Right cardiac atrium (tissue), 5 donors: ENCODE measurements at regions not wholly inside any gene's neighbourhood (a gene's known extent, or its start where the extent isn't known, plus 50 kb on each side); places are given as distances from the start of the nearest gene placed in this dataset.
"Not testable (repeated sequence)": the region's sequence is repeated elsewhere in the genome, so short reads cannot be mapped to it uniquely, and the experiment has no call there.

Experiments used
- ATAC-seq, 2 donors: fragments of 200-7000 bp; cut with Tn5 transposase; one replicate each; pipeline versions ENCODE4 v1.8.0 to v1.9.1; 2020; ENCODE audit warnings: moderate library complexity in 2 of 2, mild to moderate bottlenecking in 1 of 2
- DNase-seq, 3 donors: peaks; one replicate each; pipeline ENCODE4 v3.0.0-alpha.2; 2020
- H3K27ac ChIP-seq: one replicate; pipeline ENCODE4 v1.5.1; 2013; ENCODE audit warnings: mild to moderate bottlenecking, low read length, control low read depth, moderate library complexity
- H3K27me3 ChIP-seq: one replicate; pipeline ENCODE4 v1.6.1; 2013; ENCODE audit not compliant: control insufficient read depth, insufficient read depth
- H3K4me1 ChIP-seq: one replicate; pipeline ENCODE4 v1.6.1; 2013; ENCODE audit warnings: low read length; ENCODE audit not compliant: control insufficient read depth, insufficient read depth
- H3K4me3 ChIP-seq: one replicate; pipeline ENCODE4 v1.5.1; 2013; ENCODE audit warnings: low read length, control low read depth
- H3K9me3 ChIP-seq: one replicate; pipeline ENCODE4 v1.6.1; 2013; ENCODE audit warnings: low read length; ENCODE audit not compliant: control insufficient read depth
- WGBS: extraction: QIAGEN DNeasy Blood & Tissue Kit; methylation state at CpG from one replicate; pipeline ENCODE4 v1.1.7; 2013; 5-methylcytosine and 5-hydroxymethylcytosine counted together
- intact Hi-C, 4 donors: fragments of 100-400 bp; cut with DNase I; formaldehyde crosslinking; loops; one replicate each; pipeline versions ENCODE4 v1.11.0 to v1.14.0; 2022 to 2023
- donor health status: healthy with polysubstance abuse.
- donor health status: DM: no; HTN: yes; CAD: no.
- donor health status: DM: no; HTN: no; CAD: no.
- donor health status: DM: no; HTN: yes; CAD: no; lungs with severe emphysema.
- donor health status: DM: yes; HTN: yes; CAD: no.

DNA sequence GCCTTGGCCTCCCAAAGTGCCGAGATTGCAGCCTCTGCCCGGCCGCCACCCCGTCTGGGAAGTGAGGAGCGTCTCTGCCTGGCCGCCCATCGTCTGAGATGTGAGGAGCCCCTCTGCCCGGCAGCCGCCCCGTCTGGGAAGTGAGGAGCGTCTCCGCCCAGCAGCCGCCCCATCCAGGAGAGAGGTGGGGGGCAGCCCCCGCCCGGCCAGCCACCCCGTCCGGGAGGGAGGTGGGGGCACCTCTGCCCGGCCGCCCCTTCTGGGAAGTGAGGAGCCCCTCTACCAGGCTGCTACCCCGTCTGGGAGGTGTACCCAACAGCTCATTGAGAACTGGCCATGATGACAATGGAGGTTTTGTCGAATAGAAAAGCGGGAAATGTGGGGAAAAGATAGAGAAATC is 1530.9 kb downstream of the REEP3 start:
- not testable (repeated sequence) for H3K4me3 ChIP-seq, ATAC-seq
- 88% methylated on average over 18 of the region's 22 CpGs for WGBS

DNA sequence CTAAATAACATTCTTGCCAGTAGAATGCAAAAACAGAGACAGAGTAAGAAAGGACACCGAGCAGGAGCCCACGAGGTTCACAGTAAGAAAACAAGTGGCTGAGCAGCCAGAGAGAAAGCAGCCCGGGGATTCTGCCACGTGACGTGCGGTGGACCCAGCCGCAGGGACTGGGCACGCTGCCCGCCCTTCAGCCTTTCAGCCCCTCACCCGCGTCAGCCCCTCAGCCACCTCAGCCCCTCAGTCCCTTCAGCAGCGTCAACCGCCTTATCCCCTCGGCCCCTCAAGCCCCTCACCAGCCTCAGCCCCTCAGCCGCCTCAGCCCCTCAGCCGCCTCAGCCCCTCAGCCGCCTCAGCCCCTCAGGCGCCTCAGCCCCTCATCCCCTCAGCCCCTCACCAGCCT is 1532.2 kb downstream of the REEP3 start:
- H3K27ac ChIP-seq, intact Hi-C loops, H3K9me3 ChIP-seq, H3K4me3 ChIP-seq, H3K4me1 ChIP-seq, H3K27me3 ChIP-seq, ATAC-seq: not testable (repeated sequence)
- DNase-seq: peak in 1 of 3 donors; percentile 30
- WGBS: 88% methylated on average over 18 of the region's 18 CpGs

More for the DNA sequence above, 1530.9 kb downstream of the REEP3 start:
- H3K9me3 ChIP-seq, intact Hi-C loops, H3K27ac ChIP-seq, H3K4me1 ChIP-seq, H3K27me3 ChIP-seq: not testable (repeated sequence)
- DNase-seq: peak in 1 of 3 donors; percentile 31

DNA sequence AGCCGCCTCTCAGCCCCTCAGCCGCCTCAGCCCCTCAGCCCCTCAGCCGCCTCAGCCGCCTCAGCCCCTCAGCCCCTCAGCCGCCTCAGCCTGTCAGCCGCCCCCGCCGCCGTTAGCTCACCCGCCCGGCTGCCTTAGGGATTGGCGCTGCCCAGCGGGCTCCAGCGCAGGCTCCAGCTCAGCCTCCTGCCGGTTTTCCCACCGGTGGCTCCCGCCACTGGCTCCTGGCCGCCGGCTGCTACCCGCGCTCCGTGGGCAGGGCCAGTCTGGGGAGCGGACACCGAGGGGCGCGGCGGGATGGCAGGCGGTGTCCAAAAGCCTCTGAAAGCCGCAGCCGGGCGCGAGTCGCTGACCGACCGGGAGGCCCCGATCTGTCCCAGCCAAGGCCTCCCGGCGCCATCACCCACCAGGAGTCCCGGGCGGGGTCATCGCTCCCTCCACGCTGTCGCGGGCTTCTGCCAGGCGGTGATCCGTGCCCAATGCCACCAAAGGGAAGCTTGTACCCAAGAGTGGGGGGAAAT is 1532.7 kb downstream of the REEP3 start:
- H3K27me3 ChIP-seq, H3K9me3 ChIP-seq, intact Hi-C loops, H3K4me3 ChIP-seq, H3K4me1 ChIP-seq, H3K27ac ChIP-seq: not testable (repeated sequence)
- DNase-seq: peak in 2 of 3 donors; percentile 27 to 51
- peak in 1 of 2 donors; percentile 40 for ATAC-seq
- WGBS: 56% methylated on average over 46 of the region's 46 CpGs

DNA sequence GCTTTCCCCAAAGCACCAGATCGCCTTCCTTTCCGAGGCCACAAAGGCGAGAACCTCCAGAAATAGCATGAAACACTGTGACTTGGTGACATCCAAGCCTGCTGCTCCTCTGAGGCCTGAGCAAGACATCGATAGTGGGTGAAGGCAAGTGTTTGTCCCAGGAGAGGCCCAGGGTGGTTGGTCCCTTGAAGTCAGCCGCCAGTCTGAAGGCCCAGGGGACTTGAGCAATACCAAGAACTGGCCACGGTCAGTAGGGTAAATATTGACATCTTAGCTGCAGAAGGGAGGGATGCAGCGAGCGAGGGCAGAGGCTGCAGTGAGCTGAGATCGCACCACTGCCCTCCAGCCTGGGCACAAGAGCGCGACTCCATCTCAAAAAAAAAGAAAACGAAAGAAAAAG is 1533.5 kb downstream of the REEP3 start:
- H3K4me1 ChIP-seq, H3K27ac ChIP-seq, ATAC-seq, H3K9me3 ChIP-seq, H3K4me3 ChIP-seq, intact Hi-C loops, DNase-seq, H3K27me3 ChIP-seq: not testable (repeated sequence)
- 92% methylated on average over 12 of the region's 12 CpGs for WGBS

DNA sequence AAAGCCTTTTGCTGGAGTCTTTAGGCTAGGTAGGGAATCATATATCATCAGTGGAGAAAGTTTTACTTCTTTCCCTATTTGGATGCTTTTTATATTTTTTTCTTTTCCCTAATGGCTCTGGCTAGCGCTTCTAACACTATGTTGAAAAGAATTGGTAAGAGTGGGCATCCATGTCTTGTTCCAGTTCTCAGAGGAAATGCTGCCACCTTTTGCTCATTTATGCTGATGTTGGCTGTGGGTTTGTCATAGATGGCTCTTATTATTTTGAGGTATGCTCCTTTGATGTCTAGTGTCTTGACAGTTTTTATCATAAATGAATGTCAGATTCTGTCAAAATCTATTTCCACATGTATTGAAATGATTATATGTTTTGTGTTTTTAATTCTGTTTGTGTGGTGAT is 1544.1 kb downstream of the REEP3 start:
- Histone ChIP-seq H3K4me1 (no peaks in the 10 kb centered on the region), H3K4me3 (no peak overlapping the region), H3K9me3 (no peaks in the 10 kb centered on the region), H3K27me3 (no peaks in the 10 kb centered on the region), H3K27ac (no peak overlapping the region)
- intact Hi-C loops: no loop called here
- no peak for DNase-seq
- 84% methylated on average over 1 of the region's 1 CpG for WGBS
- ATAC-seq: no peak

DNA sequence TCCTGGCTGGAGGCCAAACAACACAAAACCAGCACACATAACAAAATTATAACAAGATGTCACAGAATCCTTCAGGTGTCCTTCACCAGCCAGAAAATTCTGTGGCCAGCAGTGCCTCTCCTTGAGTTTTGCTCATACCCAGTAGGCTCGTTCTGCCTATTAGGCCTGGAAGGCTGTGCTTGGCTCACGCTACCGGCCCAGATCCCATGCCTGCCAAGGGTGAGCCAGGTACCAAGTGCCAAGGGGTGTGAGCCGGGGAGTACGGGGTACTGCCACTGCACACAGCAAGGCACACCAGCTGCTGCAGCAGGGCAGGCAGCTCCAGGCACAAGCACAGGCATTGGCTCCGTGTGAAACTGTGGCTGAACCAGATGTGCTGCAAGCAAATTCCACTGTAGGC is 1562.0 kb downstream of the REEP3 start:
- H3K9me3 ChIP-seq: no peaks in the 10 kb centered on the region
- WGBS: 67% methylated on average over 6 of the region's 6 CpGs
- H3K27ac ChIP-seq: no peak overlapping the region
- H3K4me1 ChIP-seq: no peaks in the 10 kb centered on the region
- no peaks in the 10 kb centered on the region for H3K27me3 ChIP-seq
- no peak overlapping the region for H3K4me3 ChIP-seq
- DNase-seq: no peak
- intact Hi-C loops: no loop called here
- no peak for ATAC-seq

DNA sequence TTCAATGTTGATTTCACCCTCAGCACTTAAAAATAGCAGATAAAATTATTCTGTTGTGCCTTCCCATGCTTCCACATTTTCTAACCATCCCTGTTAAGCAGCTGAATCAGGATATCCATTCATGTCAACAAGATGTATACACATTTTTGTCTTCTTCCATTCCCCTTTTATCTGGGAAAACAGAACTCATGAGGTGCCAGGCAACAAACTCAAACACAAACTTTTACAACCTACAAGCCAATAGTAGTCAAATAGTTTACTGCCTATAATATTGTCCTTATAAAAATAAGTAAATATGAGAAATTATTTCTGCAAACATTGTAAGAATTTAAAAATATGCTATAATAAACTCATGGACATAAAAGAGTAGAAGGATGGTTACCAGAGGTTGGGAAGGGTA is 1569.8 kb downstream of the REEP3 start:
- intact Hi-C loops: no loop called here
- ATAC-seq: no peak
- Histone ChIP-seq H3K4me1 (no peaks in the 10 kb centered on the region), H3K27ac (no peak overlapping the region), H3K4me3 (no peak overlapping the region), H3K9me3 (no peaks in the 10 kb centered on the region), H3K27me3 (no peaks in the 10 kb centered on the region)
- no peak for DNase-seq

DNA sequence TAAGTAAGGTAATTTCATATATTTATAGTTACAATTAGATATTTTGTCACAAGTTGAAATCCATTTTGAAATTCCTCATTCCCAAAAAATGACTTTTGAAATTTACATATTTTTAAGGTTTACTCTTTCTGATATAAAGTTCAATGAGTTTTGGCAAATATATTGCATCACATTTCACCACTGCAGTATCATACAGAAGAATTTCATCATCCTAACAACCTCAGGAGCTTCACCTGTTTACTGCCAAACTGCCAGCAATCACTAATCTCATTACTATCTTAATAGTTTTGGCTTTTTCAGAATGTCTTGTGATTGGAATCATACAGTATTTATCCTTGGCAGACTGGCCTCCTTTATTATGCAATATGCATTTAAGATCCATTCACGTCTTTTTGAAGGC is 1578.9 kb downstream of the REEP3 start:
- ATAC-seq (no peak), DNase-seq (no peak)
- Histone ChIP-seq H3K9me3 (no peaks in the 10 kb centered on the region), H3K4me1 (no peaks in the 10 kb centered on the region), H3K27me3 (no peaks in the 10 kb centered on the region), H3K4me3 (no peak overlapping the region), H3K27ac (no peak overlapping the region)
- 80% methylated on average over 1 of the region's 1 CpG for WGBS
- intact Hi-C loops: no loop called here

DNA sequence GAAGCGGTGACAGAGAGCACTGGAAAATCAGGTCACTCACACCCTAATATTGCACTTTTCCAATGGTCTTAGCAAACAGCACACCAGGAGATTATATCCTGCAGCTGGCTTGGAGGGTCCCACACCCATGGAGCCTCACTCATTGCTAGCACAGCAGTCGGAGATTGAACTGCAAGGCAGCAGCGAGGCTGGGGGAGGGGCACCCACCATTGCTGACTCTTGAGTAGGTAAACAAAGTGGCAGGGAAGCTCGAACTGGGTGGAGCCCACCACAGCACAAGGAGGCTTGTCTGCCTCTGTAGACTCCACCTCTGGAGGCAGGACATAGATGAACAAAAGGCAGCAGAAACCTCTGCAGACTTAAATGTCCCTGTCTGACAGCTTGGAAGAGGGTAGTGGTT is 1579.7 kb downstream of the REEP3 start:
- H3K27ac ChIP-seq, H3K4me3 ChIP-seq, H3K9me3 ChIP-seq, H3K4me1 ChIP-seq, H3K27me3 ChIP-seq, ATAC-seq, intact Hi-C loops: not testable (repeated sequence)
- WGBS: 87% methylated on average over 4 of the region's 4 CpGs
- DNase-seq: peak in 1 of 3 donors; percentile 17

DNA sequence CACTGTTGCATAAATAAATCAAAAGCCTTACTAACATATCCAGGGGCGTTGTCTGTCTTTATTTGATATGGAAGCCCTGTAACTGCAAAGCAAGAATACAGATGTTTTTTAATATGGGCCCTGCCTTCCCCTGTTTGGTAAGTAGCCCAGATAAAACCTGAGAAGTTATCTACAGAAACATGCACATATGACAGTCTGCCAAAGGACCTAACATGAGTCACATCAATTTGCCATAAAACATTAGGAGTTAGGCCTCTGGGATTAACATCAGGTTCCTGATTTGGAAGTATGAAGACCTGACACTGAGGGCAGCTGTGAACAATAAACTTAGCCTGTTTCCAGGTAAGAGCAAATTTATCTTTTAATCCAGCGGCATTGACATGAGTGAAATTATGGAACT is 1588.8 kb downstream of the REEP3 start:
- no peak overlapping the region for H3K27ac ChIP-seq
- no peaks in the 10 kb centered on the region for H3K9me3 ChIP-seq
- ATAC-seq (no peak), DNase-seq (no peak)
- no peaks in the 10 kb centered on the region for H3K27me3 ChIP-seq
- H3K4me1 ChIP-seq: no peaks in the 10 kb centered on the region
- 71% methylated on average over 2 of the region's 2 CpGs for WGBS
- intact Hi-C loops: no loop called here
- H3K4me3 ChIP-seq: no peak overlapping the region

DNA sequence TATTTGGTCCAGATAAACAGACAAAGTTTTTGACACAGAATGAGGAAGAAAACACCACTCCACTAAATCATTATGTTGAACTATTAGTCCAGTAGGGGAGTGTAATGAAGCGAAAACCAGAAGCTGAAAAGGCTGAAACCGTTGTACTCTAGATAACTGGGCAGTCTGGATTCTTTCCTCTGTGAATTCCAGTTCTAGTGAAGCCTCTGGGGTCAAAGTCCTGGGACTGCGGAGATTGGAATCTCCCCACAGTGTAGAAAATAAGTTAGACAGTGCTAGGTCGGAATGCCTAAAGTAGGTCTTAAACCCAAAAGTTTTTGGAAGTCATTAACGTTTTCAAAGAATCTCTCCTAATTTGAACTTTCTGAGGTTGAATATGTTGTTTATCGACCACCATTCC is 1589.9 kb downstream of the REEP3 start:
- DNase-seq, ATAC-seq, intact Hi-C loops, H3K4me1 ChIP-seq, H3K27me3 ChIP-seq, H3K27ac ChIP-seq, H3K9me3 ChIP-seq, H3K4me3 ChIP-seq: not testable (repeated sequence)
- 71% methylated on average over 6 of the region's 6 CpGs for WGBS

DNA sequence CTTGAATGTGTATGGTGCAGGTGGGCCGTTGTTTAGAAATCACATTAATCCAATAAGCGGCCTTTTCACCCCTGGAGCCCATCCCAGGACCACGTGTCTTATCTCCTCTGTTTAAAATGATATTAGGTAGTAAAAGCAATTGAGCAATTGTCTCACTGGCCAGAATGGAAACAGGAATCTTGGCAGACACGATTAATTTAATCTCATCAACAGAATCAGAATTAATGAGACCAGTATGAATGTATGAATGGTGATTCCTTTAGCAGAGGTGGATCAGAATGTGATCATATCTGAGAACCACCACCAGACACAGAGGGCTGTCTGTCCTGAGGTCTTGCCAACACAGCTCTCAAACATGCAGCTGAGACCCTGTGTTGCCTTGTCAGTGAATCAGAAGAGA is 1591.4 kb downstream of the REEP3 start:
- no peaks in the 10 kb centered on the region for H3K9me3 ChIP-seq
- no peak overlapping the region for H3K4me3 ChIP-seq
- ATAC-seq (no peak), DNase-seq (no peak)
- 67% methylated on average over 4 of the region's 4 CpGs for whole genome bisulfite sequencing
- intact Hi-C loops: no loop called here
- H3K27me3 ChIP-seq: no peaks in the 10 kb centered on the region
- no peaks in the 10 kb centered on the region for H3K4me1 ChIP-seq
- no peak overlapping the region for H3K27ac ChIP-seq
